ENCODE measurements at regions not wholly inside any gene's neighbourhood (a gene's known extent, or its start where the extent isn't known, plus 50 kb on each side); places are given as distances from the start of the nearest gene placed in this dataset.

- TF ChIP-seq CTCF (IDR thresholded peaks at IDR 0.05): no peak
- TF ChIP-seq POLR2A (IDR thresholded peaks at IDR 0.05): no peak
These were observed 308.8 kb upstream of the ADAMTS16 start for GRCh38 chr5:4831325-4831724.

Data from Peyer's patch (tissue), 4 donors.